Ishikawa (cell line): ENCODE measurements at regions not wholly inside any gene's neighbourhood (a gene's known extent, or its start where the extent isn't known, plus 50 kb on each side); places are given as distances from the start of the nearest gene placed in this dataset.

Experiments used
- CEBPB ChIP-seq: IDR thresholded peaks from 2 replicates; pipeline ENCODE4 v1.6.1; 2012
- CREB1 ChIP-seq: IDR thresholded peaks from 2 replicates; pipeline ENCODE4 v1.6.1; 2012; ENCODE audit warnings: low read depth
- EGR1 ChIP-seq: IDR thresholded peaks from 2 replicates; pipeline ENCODE4 v1.6.1; 2012
- EP300 ChIP-seq: IDR thresholded peaks from 2 replicates; pipeline ENCODE4 v1.6.1; 2012; ENCODE audit warnings: borderline replicate concordance
- FOXM1 ChIP-seq: IDR thresholded peaks from 2 replicates; pipeline ENCODE4 v1.6.1; 2012; ENCODE audit warnings: low read depth, borderline replicate concordance
- RAD21 ChIP-seq: IDR thresholded peaks from 2 replicates; pipeline ENCODE4 v1.6.1; 2012; ENCODE audit warnings: low read depth
- TAF1 ChIP-seq: IDR thresholded peaks from 2 replicates; pipeline ENCODE4 v1.6.1; 2012; ENCODE audit warnings: low read depth, mild to moderate bottlenecking
- TCF12 ChIP-seq: IDR thresholded peaks from 2 replicates; pipeline ENCODE4 v1.6.1; 2012; ENCODE audit warnings: low read depth
- YY1 ChIP-seq: IDR thresholded peaks from 2 replicates; pipeline ENCODE4 v1.6.1; 2012; ENCODE audit warnings: low read depth
- ZBTB7A ChIP-seq: IDR thresholded peaks from 2 replicates; pipeline ENCODE4 v1.6.1; 2012; ENCODE audit warnings: low read depth
- TF ChIP-seq, protein P1 (sequence below): IDR thresholded peaks from 2 replicates; pipeline ENCODE4 v1.6.1; 2012; ENCODE audit warnings: low read depth, mild to moderate bottlenecking
- TF ChIP-seq, protein P2 (sequence below): IDR thresholded peaks from 2 replicates; pipeline ENCODE4 v1.6.1; 2012
- TF ChIP-seq, protein P3 (sequence below): IDR thresholded peaks from 2 replicates; pipeline ENCODE4 v1.6.1; 2012

DNA sequence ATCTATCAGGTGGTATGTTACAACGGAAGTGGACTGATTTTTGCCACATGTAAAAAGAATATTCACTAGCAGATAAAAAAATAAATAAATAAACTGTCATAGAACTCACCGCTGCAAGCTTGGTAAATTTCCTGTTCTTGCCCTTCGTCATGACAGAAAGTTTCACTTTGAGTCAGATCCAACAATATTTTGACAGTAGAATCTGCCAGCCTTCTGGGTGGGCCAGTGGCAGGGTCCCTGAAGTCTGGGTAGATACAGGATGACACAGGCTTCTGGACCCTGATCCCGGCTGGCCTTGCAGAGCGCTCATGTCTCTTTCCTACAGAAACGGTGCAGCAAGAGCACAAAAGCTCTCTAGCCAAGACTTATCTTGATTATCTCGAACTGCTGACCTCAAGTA is 97.8 kb upstream of the PMAIP1 start:
- TF ChIP-seq CREB1 (no peak), EP300 (no peak), RAD21 (no peak), FOXM1 (no peak), YY1 (no peak), TAF1 (no peak), TCF12 (no peak), CEBPB (no peak), EGR1 (no peak), ZBTB7A (no peak)
- TF ChIP-seq, protein P1, sequence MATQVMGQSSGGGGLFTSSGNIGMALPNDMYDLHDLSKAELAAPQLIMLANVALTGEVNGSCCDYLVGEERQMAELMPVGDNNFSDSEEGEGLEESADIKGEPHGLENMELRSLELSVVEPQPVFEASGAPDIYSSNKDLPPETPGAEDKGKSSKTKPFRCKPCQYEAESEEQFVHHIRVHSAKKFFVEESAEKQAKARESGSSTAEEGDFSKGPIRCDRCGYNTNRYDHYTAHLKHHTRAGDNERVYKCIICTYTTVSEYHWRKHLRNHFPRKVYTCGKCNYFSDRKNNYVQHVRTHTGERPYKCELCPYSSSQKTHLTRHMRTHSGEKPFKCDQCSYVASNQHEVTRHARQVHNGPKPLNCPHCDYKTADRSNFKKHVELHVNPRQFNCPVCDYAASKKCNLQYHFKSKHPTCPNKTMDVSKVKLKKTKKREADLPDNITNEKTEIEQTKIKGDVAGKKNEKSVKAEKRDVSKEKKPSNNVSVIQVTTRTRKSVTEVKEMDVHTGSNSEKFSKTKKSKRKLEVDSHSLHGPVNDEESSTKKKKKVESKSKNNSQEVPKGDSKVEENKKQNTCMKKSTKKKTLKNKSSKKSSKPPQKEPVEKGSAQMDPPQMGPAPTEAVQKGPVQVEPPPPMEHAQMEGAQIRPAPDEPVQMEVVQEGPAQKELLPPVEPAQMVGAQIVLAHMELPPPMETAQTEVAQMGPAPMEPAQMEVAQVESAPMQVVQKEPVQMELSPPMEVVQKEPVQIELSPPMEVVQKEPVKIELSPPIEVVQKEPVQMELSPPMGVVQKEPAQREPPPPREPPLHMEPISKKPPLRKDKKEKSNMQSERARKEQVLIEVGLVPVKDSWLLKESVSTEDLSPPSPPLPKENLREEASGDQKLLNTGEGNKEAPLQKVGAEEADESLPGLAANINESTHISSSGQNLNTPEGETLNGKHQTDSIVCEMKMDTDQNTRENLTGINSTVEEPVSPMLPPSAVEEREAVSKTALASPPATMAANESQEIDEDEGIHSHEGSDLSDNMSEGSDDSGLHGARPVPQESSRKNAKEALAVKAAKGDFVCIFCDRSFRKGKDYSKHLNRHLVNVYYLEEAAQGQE: no peak
- TF ChIP-seq, protein P2, sequence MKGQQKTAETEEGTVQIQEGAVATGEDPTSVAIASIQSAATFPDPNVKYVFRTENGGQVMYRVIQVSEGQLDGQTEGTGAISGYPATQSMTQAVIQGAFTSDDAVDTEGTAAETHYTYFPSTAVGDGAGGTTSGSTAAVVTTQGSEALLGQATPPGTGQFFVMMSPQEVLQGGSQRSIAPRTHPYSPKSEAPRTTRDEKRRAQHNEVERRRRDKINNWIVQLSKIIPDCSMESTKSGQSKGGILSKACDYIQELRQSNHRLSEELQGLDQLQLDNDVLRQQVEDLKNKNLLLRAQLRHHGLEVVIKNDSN: no peak
- TF ChIP-seq, protein P3, sequence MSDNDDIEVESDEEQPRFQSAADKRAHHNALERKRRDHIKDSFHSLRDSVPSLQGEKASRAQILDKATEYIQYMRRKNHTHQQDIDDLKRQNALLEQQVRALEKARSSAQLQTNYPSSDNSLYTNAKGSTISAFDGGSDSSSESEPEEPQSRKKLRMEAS: no peak
